ENCODE measurements at regions not wholly inside any gene's neighbourhood (a gene's known extent, or its start where the extent isn't known, plus 50 kb on each side); places are given as distances from the start of the nearest gene placed in this dataset.

DNA sequence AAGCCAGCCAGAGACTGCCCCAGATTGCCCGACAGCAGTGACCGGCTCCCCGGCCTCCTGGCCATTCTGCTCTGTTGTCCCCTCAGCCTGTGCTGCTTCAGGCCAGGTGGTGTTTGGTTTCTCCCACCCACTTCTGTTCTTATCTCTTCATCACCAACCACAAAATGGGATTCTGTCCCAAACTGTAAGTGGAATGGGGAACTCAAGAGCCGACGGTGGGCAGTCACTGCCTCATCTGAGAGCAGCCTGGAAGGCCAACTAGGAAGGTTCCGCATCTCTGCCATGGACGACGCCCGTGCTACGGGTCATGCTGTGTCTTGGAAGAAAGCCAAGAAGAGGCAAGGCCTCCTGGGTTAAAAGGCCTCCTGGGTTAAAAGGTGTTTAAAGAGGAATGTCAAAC, 219.0 kb upstream of the PIK3R1 start:
- ChIA-PET POLR2A (no interaction called here), CTCF (no interaction called here), RAD21 (ENCODE audit: low non-redundant PET in 1 of 2, low total read pairs in 2 of 2, uncharacterized antibody in 2 of 2, unreplicated experiment in 2 of 2) (no interaction called here)
- no peak overlapping the region for H3K4me3 ChIP-seq (replicated peaks in 1 of 2; ENCODE audit: low read depth in 1 of 2, low read length in 2 of 2)
- H3K36me3 ChIP-seq (ENCODE audit: control insufficient read depth in 1 of 2, insufficient read depth in 2 of 2, low read length in 2 of 2), result no peaks in the 10 kb centered on the region
- H3K9ac ChIP-seq (ENCODE audit: low read length), result no peak overlapping the region
- H3K9me3 ChIP-seq (ENCODE audit: control insufficient read depth in 1 of 2, insufficient read depth in 1 of 2, low read depth in 1 of 2, low read length in 2 of 2), result no peaks in the 10 kb centered on the region
- no peaks in the 10 kb centered on the region for H4K20me1 ChIP-seq (ENCODE audit: insufficient read depth)
- BruUV-seq (replicated peaks), result no TSS peak
- no peaks in the 10 kb centered on the region for H3K79me2 ChIP-seq (ENCODE audit: insufficient read depth, low read length)
- H3K27ac ChIP-seq (ENCODE audit: low read depth, low read length), result no peak overlapping the region
- TF ChIP-seq, protein P1, sequence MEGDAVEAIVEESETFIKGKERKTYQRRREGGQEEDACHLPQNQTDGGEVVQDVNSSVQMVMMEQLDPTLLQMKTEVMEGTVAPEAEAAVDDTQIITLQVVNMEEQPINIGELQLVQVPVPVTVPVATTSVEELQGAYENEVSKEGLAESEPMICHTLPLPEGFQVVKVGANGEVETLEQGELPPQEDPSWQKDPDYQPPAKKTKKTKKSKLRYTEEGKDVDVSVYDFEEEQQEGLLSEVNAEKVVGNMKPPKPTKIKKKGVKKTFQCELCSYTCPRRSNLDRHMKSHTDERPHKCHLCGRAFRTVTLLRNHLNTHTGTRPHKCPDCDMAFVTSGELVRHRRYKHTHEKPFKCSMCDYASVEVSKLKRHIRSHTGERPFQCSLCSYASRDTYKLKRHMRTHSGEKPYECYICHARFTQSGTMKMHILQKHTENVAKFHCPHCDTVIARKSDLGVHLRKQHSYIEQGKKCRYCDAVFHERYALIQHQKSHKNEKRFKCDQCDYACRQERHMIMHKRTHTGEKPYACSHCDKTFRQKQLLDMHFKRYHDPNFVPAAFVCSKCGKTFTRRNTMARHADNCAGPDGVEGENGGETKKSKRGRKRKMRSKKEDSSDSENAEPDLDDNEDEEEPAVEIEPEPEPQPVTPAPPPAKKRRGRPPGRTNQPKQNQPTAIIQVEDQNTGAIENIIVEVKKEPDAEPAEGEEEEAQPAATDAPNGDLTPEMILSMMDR (IDR thresholded peaks at IDR 0.05 in 2 of 3, conservative IDR thresholded peaks at IDR 0.05 in 1 of 3; ENCODE audit: borderline replicate concordance in 1 of 3, insufficient read depth in 1 of 3, low read depth in 2 of 3, low read length in 2 of 3), result no peak
- TF ChIP-seq, protein P2, sequence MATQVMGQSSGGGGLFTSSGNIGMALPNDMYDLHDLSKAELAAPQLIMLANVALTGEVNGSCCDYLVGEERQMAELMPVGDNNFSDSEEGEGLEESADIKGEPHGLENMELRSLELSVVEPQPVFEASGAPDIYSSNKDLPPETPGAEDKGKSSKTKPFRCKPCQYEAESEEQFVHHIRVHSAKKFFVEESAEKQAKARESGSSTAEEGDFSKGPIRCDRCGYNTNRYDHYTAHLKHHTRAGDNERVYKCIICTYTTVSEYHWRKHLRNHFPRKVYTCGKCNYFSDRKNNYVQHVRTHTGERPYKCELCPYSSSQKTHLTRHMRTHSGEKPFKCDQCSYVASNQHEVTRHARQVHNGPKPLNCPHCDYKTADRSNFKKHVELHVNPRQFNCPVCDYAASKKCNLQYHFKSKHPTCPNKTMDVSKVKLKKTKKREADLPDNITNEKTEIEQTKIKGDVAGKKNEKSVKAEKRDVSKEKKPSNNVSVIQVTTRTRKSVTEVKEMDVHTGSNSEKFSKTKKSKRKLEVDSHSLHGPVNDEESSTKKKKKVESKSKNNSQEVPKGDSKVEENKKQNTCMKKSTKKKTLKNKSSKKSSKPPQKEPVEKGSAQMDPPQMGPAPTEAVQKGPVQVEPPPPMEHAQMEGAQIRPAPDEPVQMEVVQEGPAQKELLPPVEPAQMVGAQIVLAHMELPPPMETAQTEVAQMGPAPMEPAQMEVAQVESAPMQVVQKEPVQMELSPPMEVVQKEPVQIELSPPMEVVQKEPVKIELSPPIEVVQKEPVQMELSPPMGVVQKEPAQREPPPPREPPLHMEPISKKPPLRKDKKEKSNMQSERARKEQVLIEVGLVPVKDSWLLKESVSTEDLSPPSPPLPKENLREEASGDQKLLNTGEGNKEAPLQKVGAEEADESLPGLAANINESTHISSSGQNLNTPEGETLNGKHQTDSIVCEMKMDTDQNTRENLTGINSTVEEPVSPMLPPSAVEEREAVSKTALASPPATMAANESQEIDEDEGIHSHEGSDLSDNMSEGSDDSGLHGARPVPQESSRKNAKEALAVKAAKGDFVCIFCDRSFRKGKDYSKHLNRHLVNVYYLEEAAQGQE (IDR thresholded peaks at IDR 0.05; ENCODE audit: low read depth), result no peak
- TF ChIP-seq ZFX (IDR thresholded peaks at IDR 0.05), result no peak
- TF ChIP-seq SRF (IDR thresholded peaks at IDR 0.05; ENCODE audit: low read depth), result no peak
- TF ChIP-seq FOSL1 (IDR thresholded peaks at IDR 0.05; ENCODE audit: low read depth), result no peak
- TF ChIP-seq POLR2AphosphoS5 (IDR thresholded peaks at IDR 0.05; ENCODE audit: low read depth, low read length), result no peak
- TF ChIP-seq EZH2phosphoT487 (IDR thresholded peaks at IDR 0.05; ENCODE audit: borderline replicate concordance), result no peak
- TF ChIP-seq SIN3A (IDR thresholded peaks at IDR 0.05; ENCODE audit: low read depth), result no peak
- TF ChIP-seq, protein P3, sequence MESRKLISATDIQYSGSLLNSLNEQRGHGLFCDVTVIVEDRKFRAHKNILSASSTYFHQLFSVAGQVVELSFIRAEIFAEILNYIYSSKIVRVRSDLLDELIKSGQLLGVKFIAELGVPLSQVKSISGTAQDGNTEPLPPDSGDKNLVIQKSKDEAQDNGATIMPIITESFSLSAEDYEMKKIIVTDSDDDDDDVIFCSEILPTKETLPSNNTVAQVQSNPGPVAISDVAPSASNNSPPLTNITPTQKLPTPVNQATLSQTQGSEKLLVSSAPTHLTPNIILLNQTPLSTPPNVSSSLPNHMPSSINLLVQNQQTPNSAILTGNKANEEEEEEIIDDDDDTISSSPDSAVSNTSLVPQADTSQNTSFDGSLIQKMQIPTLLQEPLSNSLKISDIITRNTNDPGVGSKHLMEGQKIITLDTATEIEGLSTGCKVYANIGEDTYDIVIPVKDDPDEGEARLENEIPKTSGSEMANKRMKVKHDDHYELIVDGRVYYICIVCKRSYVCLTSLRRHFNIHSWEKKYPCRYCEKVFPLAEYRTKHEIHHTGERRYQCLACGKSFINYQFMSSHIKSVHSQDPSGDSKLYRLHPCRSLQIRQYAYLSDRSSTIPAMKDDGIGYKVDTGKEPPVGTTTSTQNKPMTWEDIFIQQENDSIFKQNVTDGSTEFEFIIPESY (IDR thresholded peaks at IDR 0.05; ENCODE audit: extremely low read depth, insufficient replicate concordance, low read length), result no peak
- TF ChIP-seq CEBPB (IDR thresholded peaks at IDR 0.05; ENCODE audit: low read depth), result no peak
- TF ChIP-seq SP1 (IDR thresholded peaks at IDR 0.05; ENCODE audit: low read depth), result no peak
- TF ChIP-seq, protein P4, sequence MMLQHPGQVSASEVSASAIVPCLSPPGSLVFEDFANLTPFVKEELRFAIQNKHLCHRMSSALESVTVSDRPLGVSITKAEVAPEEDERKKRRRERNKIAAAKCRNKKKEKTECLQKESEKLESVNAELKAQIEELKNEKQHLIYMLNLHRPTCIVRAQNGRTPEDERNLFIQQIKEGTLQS (IDR thresholded peaks at IDR 0.05), result no peak
- no peak for TF ChIP-seq ELF1 (IDR thresholded peaks at IDR 0.05; ENCODE audit: borderline replicate concordance, low read depth)
- no peak for TF ChIP-seq EGR1 (IDR thresholded peaks at IDR 0.05; ENCODE audit: low read depth)
- no peak for TF ChIP-seq YY1 (IDR thresholded peaks at IDR 0.05; ENCODE audit: extremely low read depth, insufficient replicate concordance, low read depth, low read length)
- TF ChIP-seq CBX3 (IDR thresholded peaks at IDR 0.05; ENCODE audit: low read depth), result no peak
- TF ChIP-seq RAD21 (IDR thresholded peaks at IDR 0.05; ENCODE audit: low read depth), result no peak
- no peak for TF ChIP-seq TCF7L2 (IDR thresholded peaks at IDR 0.05; ENCODE audit: borderline replicate concordance, extremely low read depth, insufficient read depth, insufficient read length)
- DNase-seq (ENCODE audit: low read depth, low spot score), result no peak
- H2AFZ ChIP-seq (ENCODE audit: low read depth, low read length, poor library complexity, severe bottlenecking), result no peak overlapping the region
- intact Hi-C loops (cut with micrococcal nuclease), result no loop called here
- H3K9me2 ChIP-seq (ENCODE audit: insufficient read depth), result no peaks in the 10 kb centered on the region
- H3K4me2 ChIP-seq (ENCODE audit: low read length), result no peak overlapping the region
- no peak for ATAC-seq
- peaks cover 4 to 22% of the 10 kb centered on the region in 2 experiments; a peak in 3 of 4 replicates for H3K4me1 ChIP-seq (ENCODE audit: control insufficient read depth in 1 of 2, insufficient read depth in 2 of 2, low read length in 2 of 2)
- H3K27me3 ChIP-seq (ENCODE audit: insufficient read depth, low read length), result no peaks in the 10 kb centered on the region
